ENCODE measurements at regions not wholly inside any gene's neighbourhood (a gene's known extent, or its start where the extent isn't known, plus 50 kb on each side); places are given as distances from the start of the nearest gene placed in this dataset.

- Histone ChIP-seq H3K4me3 (ENCODE audit: extremely low read depth, insufficient read depth, low read length, poor library complexity, severe bottlenecking) (no peak overlapping the region), H3K27ac (ENCODE audit: low read depth, low read length, severe bottlenecking) (no peak overlapping the region), H3K36me3 (ENCODE audit: control insufficient read depth, insufficient read depth, low read length) (no peaks in the 10 kb centered on the region), H3K9me3 (ENCODE audit: control insufficient read depth, low read length) (no peaks in the 10 kb centered on the region), H3K4me1 (ENCODE audit: control insufficient read depth, insufficient read depth, low read length, poor library complexity, severe bottlenecking) (no peaks in the 10 kb centered on the region)
- WGBS, 2 experiments (ENCODE audit: insufficient coverage in 2 of 2) = 90 to 93% methylated on average over 23 to 27 of the region's 29 CpGs
Observed at GRCh38 chr18:78635093-78635800, 344.4 kb upstream of the SALL3 start.

- no peak overlapping the region for H3K27ac ChIP-seq (ENCODE audit: low read depth, low read length, severe bottlenecking)
- H3K36me3 ChIP-seq (ENCODE audit: control insufficient read depth, insufficient read depth, low read length) = no peaks in the 10 kb centered on the region
- 82 to 89% methylated on average over 2 of the region's 2 CpGs for whole genome bisulfite sequencing, 2 experiments (ENCODE audit: insufficient coverage in 2 of 2)
- H3K4me1 ChIP-seq (ENCODE audit: control insufficient read depth, insufficient read depth, low read length, poor library complexity, severe bottlenecking) = no peaks in the 10 kb centered on the region
- H3K4me3 ChIP-seq (ENCODE audit: extremely low read depth, insufficient read depth, low read length, poor library complexity, severe bottlenecking) = no peak overlapping the region
- no peaks in the 10 kb centered on the region for H3K9me3 ChIP-seq (ENCODE audit: control insufficient read depth, low read length)
Observed at GRCh38 chr18:78636260-78636659, 343.4 kb upstream of the SALL3 start.

- Histone ChIP-seq H3K36me3 (ENCODE audit: control insufficient read depth, insufficient read depth, low read length) (no peaks in the 10 kb centered on the region), H3K27ac (ENCODE audit: low read depth, low read length, severe bottlenecking) (no peak overlapping the region), H3K9me3 (ENCODE audit: control insufficient read depth, low read length) (no peaks in the 10 kb centered on the region), H3K4me3 (ENCODE audit: extremely low read depth, insufficient read depth, low read length, poor library complexity, severe bottlenecking) (no peak overlapping the region), H3K4me1 (ENCODE audit: control insufficient read depth, insufficient read depth, low read length, poor library complexity, severe bottlenecking) (no peaks in the 10 kb centered on the region)
- 90 to 95% methylated on average over 56 to 66 of the region's 70 CpGs for WGBS, 2 experiments (ENCODE audit: insufficient coverage in 2 of 2)
Observed at GRCh38 chr18:78637442-78638402, 341.9 kb upstream of the SALL3 start.

- WGBS, 2 experiments (ENCODE audit: insufficient coverage in 2 of 2) = 81 to 86% methylated on average over 19 to 20 of the region's 23 CpGs
- H3K27ac ChIP-seq (ENCODE audit: low read depth, low read length, severe bottlenecking) = no peak overlapping the region
- no peak overlapping the region for H3K4me3 ChIP-seq (ENCODE audit: extremely low read depth, insufficient read depth, low read length, poor library complexity, severe bottlenecking)
- H3K4me1 ChIP-seq (ENCODE audit: control insufficient read depth, insufficient read depth, low read length, poor library complexity, severe bottlenecking) = no peaks in the 10 kb centered on the region
- no peaks in the 10 kb centered on the region for H3K36me3 ChIP-seq (ENCODE audit: control insufficient read depth, insufficient read depth, low read length)
- H3K9me3 ChIP-seq (ENCODE audit: control insufficient read depth, low read length) = no peaks in the 10 kb centered on the region
Observed at GRCh38 chr18:78639006-78639950, 340.3 kb upstream of the SALL3 start.

GRCh38 chr18:78640246-78640995 is 339.2 kb upstream of the SALL3 start:
- WGBS, 2 experiments (ENCODE audit: insufficient coverage in 2 of 2) = 65 to 78% methylated on average over 5 to 6 of the region's 8 CpGs
- Histone ChIP-seq H3K4me3 (ENCODE audit: extremely low read depth, insufficient read depth, low read length, poor library complexity, severe bottlenecking) (no peak overlapping the region), H3K27ac (ENCODE audit: low read depth, low read length, severe bottlenecking) (no peak overlapping the region), H3K4me1 (ENCODE audit: control insufficient read depth, insufficient read depth, low read length, poor library complexity, severe bottlenecking) (no peaks in the 10 kb centered on the region), H3K36me3 (ENCODE audit: control insufficient read depth, insufficient read depth, low read length) (no peaks in the 10 kb centered on the region), H3K9me3 (ENCODE audit: control insufficient read depth, low read length) (no peaks in the 10 kb centered on the region)

GRCh38 chr18:78641689-78642231 is 337.9 kb upstream of the SALL3 start:
- H3K27ac ChIP-seq (ENCODE audit: low read depth, low read length, severe bottlenecking) = no peak overlapping the region
- no peaks in the 10 kb centered on the region for H3K9me3 ChIP-seq (ENCODE audit: control insufficient read depth, low read length)
- 74 to 81% methylated on average over 2 to 3 of the region's 3 CpGs for WGBS, 2 experiments (ENCODE audit: insufficient coverage in 2 of 2)
- H3K4me3 ChIP-seq (ENCODE audit: extremely low read depth, insufficient read depth, low read length, poor library complexity, severe bottlenecking) = no peak overlapping the region
- no peaks in the 10 kb centered on the region for H3K4me1 ChIP-seq (ENCODE audit: control insufficient read depth, insufficient read depth, low read length, poor library complexity, severe bottlenecking)
- no peaks in the 10 kb centered on the region for H3K36me3 ChIP-seq (ENCODE audit: control insufficient read depth, insufficient read depth, low read length)

GRCh38 chr18:78642296-78642951 is 337.2 kb upstream of the SALL3 start:
- no peaks in the 10 kb centered on the region for H3K4me1 ChIP-seq (ENCODE audit: control insufficient read depth, insufficient read depth, low read length, poor library complexity, severe bottlenecking)
- no peaks in the 10 kb centered on the region for H3K9me3 ChIP-seq (ENCODE audit: control insufficient read depth, low read length)
- no peaks in the 10 kb centered on the region for H3K36me3 ChIP-seq (ENCODE audit: control insufficient read depth, insufficient read depth, low read length)
- H3K4me3 ChIP-seq (ENCODE audit: extremely low read depth, insufficient read depth, low read length, poor library complexity, severe bottlenecking) = no peak overlapping the region
- WGBS, 2 experiments (ENCODE audit: insufficient coverage in 2 of 2) = 87% methylated on average over 6 to 9 of the region's 11 CpGs
- H3K27ac ChIP-seq (ENCODE audit: low read depth, low read length, severe bottlenecking) = no peak overlapping the region

- Histone ChIP-seq H3K9me3 (ENCODE audit: control insufficient read depth, low read length) (no peaks in the 10 kb centered on the region), H3K36me3 (ENCODE audit: control insufficient read depth, insufficient read depth, low read length) (no peaks in the 10 kb centered on the region)
- no CpG with 5 or more reads among the region's 4 CpGs for WGBS, 2 experiments (ENCODE audit: insufficient coverage in 2 of 2)
Observed at GRCh38 chr18:78643004-78643403, 336.6 kb upstream of the SALL3 start.

GRCh38 chr18:78643981-78644380 is 335.6 kb upstream of the SALL3 start:
- Histone ChIP-seq H3K4me1 (ENCODE audit: control insufficient read depth, insufficient read depth, low read length, poor library complexity, severe bottlenecking) (no peaks in the 10 kb centered on the region), H3K27ac (ENCODE audit: low read depth, low read length, severe bottlenecking) (no peak overlapping the region), H3K36me3 (ENCODE audit: control insufficient read depth, insufficient read depth, low read length) (no peaks in the 10 kb centered on the region), H3K4me3 (ENCODE audit: extremely low read depth, insufficient read depth, low read length, poor library complexity, severe bottlenecking) (no peak overlapping the region), H3K9me3 (ENCODE audit: control insufficient read depth, low read length) (no peaks in the 10 kb centered on the region)
- WGBS, 2 experiments (ENCODE audit: insufficient coverage in 2 of 2) = 95 to 96% methylated on average over 12 to 13 of the region's 14 CpGs

More at GRCh38 chr18:78643004-78643403, 336.6 kb upstream of the SALL3 start:
- Histone ChIP-seq H3K4me1 (ENCODE audit: control insufficient read depth, insufficient read depth, low read length, poor library complexity, severe bottlenecking) (no peaks in the 10 kb centered on the region), H3K4me3 (ENCODE audit: extremely low read depth, insufficient read depth, low read length, poor library complexity, severe bottlenecking) (no peak overlapping the region), H3K27ac (ENCODE audit: low read depth, low read length, severe bottlenecking) (no peak overlapping the region)

Data from mesodermal cell (in vitro differentiated cells).